HUES64 (cell line): ENCODE measurements at regions not wholly inside any gene's neighbourhood (a gene's known extent, or its start where the extent isn't known, plus 50 kb on each side); places are given as distances from the start of the nearest gene placed in this dataset.

Experiments
- H3K27ac ChIP-seq: 2 replicates; pipeline ENCODE4 v1.7.0; 2013; ENCODE audit warnings: low read depth, low read length, inconsistent platforms
- H3K27me3 ChIP-seq: 2 replicates; pipeline ENCODE4 v1.6.1; 2013; ENCODE audit warnings: mild to moderate bottlenecking, low read length; ENCODE audit not compliant: insufficient read depth
- H3K36me3 ChIP-seq: 2 replicates; pipeline ENCODE4 v1.6.1; 2013; ENCODE audit warnings: mild to moderate bottlenecking, low read length; ENCODE audit not compliant: insufficient read depth
- H3K4me1 ChIP-seq: 2 replicates; pipeline ENCODE4 v1.6.1; 2013; ENCODE audit warnings: mild to moderate bottlenecking, low read length, moderate library complexity; ENCODE audit not compliant: insufficient read depth
- H3K4me3 ChIP-seq: 2 replicates; pipeline ENCODE4 v1.5.1; 2013; ENCODE audit warnings: mild to moderate bottlenecking, low read length, moderate library complexity
- H3K9ac ChIP-seq: 2 replicates; pipeline ENCODE4 v1.6.1; 2013; ENCODE audit warnings: mild to moderate bottlenecking, low read depth, low read length
- H3K9me3 ChIP-seq: 2 replicates; pipeline ENCODE4 v1.6.1; 2013; ENCODE audit warnings: low read depth, low read length; ENCODE audit not compliant: insufficient read depth
- WGBS: fragments of 150-250, 120-280 bp; methylation state at CpG from one replicate; pipeline ENCODE4 v1.1.7; 2013; ENCODE audit warnings: missing lambda C conversion rate; 5-methylcytosine and 5-hydroxymethylcytosine counted together

DNA sequence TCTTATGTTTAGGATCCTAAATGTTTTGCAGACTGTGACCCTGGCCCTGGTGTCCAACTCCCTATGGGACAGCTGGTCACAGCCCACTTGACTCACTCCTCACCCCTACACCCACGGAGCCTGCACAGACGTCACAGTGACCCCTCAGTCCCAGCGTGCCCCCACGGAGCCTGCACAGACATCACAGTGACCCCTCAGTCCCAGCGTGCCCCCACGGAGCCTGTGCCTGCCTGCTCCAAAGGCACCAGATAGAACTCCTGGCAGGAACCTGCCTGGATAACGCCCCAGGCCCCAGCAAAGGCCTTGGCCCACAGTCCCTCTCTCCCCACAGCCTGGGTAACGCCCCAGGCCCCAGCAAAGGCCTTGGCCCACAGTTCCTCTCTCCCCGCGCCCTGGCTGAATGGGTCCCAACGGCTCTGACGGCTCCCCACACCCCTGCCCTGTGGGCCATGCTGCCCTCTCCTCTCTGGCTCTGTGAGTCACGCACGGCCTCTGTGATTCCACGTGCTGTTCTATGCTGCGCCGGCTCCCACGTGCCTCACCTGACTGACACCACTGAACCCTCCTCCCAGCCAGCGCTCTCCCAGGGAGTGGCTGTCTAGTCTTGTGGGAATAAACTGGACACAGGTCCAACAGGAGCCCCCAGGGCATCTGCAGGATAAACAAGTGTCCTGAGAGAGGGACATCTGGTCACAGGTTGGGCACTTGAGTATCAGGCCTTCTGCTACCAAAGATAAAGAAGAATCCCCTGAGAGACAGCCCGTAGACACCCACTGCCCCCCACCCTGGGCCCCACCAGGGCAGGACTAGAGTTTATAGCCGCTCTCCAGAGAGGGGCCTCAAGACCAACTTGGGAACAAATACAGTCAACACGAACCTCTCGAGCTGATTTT is 250.3 kb downstream of the BRD1 start:
- Histone ChIP-seq H3K4me1 (no peaks in the 10 kb centered on the region), H3K27me3 (no peaks in the 10 kb centered on the region), H3K4me3 (no peak overlapping the region), H3K9me3 (peaks cover 3% of the 10 kb centered on the region; the same call in 1 of the 2 replicates), H3K36me3 (no peaks in the 10 kb centered on the region), H3K27ac (no peak overlapping the region), H3K9ac (no peak overlapping the region)
- 93% methylated on average over 23 of the region's 23 CpGs for WGBS

DNA sequence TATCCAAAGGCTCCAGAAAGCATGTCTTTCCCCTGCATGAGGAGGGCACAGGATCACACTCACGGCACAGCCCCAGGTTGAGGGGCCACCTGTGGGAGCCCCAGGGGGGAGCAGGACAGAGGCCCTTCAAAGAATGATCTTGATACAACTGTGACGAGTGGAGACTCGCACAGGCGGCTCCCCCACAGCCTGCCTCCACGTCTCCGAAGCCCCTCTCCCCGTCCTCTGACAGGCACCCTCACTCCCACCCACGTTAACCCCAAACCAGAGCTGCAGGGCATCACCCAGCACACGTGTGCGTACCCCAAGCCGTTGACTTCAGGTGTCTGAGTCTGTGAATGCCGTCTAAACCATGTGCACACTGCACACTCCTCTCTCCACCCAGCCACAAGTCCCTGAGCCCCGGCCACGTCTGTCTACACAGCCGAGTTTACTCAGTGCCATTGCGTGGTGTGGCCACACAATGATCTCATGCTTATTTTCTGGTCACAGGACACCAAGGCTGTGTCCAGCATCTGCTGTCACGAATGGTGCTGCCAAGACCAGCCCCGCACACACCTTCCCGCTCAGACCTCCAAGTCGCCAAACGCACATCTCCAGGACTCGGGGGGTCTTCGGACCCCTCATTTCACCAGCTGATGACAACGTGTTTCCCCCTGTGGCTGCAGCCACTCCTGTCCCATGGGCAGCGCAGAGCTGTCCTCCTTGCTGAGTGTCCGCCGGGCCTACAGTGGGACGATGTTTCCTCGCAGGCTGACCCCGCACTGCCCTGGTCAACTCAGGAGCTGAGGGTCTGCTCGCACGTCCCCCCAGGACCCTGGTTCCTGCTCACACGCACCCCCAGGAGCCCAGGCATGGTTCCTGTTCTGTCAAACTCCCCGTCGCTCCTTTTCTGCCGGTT is 251.2 kb downstream of the BRD1 start:
- Histone ChIP-seq H3K4me3 (no peak overlapping the region), H3K27ac (no peak overlapping the region), H3K4me1 (no peaks in the 10 kb centered on the region), H3K36me3 (no peaks in the 10 kb centered on the region), H3K9me3 (peaks cover 3% of the 10 kb centered on the region; the same call in 1 of the 2 replicates), H3K27me3 (no peaks in the 10 kb centered on the region), H3K9ac (no peak overlapping the region)
- 94% methylated on average over 36 of the region's 36 CpGs for WGBS

DNA sequence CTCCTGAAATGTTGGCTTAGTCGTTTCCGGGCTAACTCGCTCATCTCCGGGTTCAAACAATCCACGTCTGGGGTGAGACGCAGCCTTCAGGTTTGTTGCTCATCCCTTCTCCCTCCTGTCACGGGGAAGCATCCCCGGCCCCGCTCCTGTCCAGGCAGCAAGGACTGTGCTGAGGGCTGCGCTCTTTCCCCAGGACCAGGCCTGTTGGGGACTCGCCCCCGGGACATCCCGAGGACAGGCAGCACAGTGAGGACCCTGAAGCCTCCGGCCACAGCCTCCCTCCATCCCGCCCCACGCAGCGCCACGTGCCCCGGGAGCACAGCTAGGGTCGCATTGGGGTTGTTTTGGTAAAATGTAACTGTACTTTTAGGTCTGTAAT is 252.0 kb downstream of the BRD1 start:
- H3K9me3 ChIP-seq = peaks cover 3% of the 10 kb centered on the region; the same call in 1 of the 2 replicates
- no peak overlapping the region for H3K9ac ChIP-seq
- no peaks in the 10 kb centered on the region for H3K4me1 ChIP-seq
- 94% methylated on average over 20 of the region's 20 CpGs for WGBS
- no peak overlapping the region for H3K4me3 ChIP-seq
- H3K27ac ChIP-seq = no peak overlapping the region
- H3K27me3 ChIP-seq = no peaks in the 10 kb centered on the region
- H3K36me3 ChIP-seq = no peaks in the 10 kb centered on the region

DNA sequence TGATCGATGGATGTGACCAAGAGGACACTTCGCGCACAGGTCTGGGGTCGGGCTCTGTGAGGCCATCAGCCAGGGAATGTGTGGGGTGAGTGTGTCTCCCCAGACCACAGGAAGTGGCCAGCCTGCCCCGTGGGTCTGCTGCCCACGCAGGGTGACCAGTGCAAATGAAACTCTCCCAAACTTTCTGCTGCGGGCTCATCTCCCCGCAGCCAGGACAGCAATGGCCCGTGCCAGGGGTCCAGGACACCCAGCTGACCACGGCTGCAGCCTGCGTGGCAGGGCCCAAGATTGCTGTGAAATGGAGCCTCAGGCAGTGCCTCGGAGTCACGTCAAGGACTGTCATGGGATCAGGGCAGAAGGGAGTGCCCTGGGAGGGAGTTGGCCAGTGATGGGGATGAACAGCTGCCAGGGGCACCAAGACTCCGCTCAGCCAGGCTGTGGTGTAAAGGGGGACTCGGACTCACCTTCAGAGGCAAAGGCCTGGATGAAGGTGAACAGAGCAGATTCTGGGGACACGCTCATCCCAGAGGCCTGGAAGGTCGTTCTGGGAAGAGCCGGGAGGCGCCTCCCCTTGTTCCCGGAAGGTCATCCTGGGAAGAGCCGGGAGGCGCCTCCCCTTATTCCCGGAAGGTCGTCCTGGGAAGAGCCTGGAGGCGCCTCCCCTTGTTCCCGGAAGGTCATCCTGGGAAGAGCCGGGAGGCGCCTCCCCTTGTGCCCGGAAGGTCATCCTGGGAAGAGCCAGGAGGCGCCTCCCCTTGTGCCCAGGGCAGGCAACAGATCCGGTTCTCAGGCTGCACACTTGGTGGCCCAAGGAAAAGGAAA is 252.6 kb downstream of the BRD1 start:
- Histone ChIP-seq H3K27me3 (no peaks in the 10 kb centered on the region), H3K9ac (no peak overlapping the region), H3K9me3 (no peaks in the 10 kb centered on the region), H3K4me1 (no peaks in the 10 kb centered on the region), H3K27ac (no peak overlapping the region), H3K36me3 (no peaks in the 10 kb centered on the region), H3K4me3 (no peak overlapping the region)
- 89% methylated on average over 31 of the region's 31 CpGs for WGBS

DNA sequence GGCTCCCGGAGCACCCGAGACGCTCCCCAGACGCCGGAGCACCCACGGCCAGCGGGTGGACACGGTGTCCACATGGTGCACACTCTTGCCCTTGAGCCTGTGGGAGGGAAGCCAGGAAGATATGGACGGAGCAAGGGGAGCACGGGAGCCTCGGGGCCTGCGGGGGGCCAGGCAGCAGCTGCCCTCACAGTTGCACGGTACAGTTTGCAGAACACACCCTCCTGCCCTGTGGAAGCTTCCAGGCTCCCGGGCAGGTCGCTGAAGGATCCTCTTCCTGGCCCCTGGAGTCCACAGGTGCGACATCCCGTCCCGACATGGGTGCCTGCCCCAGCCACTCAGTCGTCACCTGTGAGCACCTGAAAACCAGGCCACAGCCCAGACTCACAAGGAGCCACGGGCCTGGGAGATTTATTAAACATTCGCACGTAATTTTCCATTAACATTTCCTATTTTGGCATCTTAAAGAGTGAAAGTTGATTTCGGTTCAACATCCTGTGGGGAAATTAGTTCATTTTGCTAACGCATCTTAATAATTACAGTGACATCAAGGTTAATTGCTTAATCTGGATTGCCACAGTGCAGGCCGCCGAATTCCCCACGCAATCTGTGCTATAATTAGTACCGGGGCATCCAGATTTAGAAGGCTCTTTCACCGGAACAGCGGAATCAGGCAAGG is 253.3 kb downstream of the BRD1 start:
- Histone ChIP-seq H3K36me3 (no peaks in the 10 kb centered on the region), H3K27me3 (no peaks in the 10 kb centered on the region), H3K9me3 (no peaks in the 10 kb centered on the region), H3K4me3 (no peak overlapping the region), H3K27ac (no peak overlapping the region), H3K4me1 (no peaks in the 10 kb centered on the region), H3K9ac (no peak overlapping the region)
- 97% methylated on average over 30 of the region's 30 CpGs for WGBS

DNA sequence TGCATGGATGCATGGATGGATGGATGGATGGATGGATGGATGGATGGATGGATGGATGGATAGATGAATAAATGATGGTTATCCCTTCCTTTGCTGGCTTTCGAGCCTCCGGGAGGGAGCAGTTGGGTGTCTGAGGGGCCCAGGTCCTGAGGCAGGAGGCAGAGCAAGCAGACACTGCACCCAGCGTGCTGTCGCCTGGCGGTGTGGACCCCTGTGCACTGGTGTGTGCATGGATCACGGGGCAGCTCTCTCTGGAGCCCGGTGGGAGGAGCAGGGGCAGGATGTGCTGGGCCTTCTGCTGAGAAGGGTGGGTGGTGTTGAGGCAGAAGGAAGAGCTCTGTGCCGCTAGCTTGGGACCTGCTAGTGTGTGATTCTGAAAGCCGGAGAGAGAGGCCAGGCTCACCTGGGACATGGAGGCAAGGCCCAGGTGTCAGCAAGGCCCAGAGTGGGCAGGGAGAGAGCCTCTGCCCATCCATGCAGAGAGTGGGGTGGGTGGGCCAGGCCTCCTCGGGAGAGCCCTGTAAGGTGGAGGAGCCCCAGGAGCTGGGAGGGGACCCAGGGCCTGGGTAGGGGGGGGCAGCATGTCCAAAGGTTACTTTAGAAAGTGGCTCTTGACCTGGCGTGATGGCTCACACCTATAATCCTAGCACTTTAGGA is 254.4 kb downstream of the BRD1 start:
- no peak overlapping the region for H3K27ac ChIP-seq
- H3K4me3 ChIP-seq = no peak overlapping the region
- 95% methylated on average over 11 of the region's 11 CpGs for WGBS
- no peaks in the 10 kb centered on the region for H3K27me3 ChIP-seq
- H3K4me1 ChIP-seq = no peaks in the 10 kb centered on the region
- no peaks in the 10 kb centered on the region for H3K9me3 ChIP-seq
- H3K36me3 ChIP-seq = no peaks in the 10 kb centered on the region
- H3K9ac ChIP-seq = no peak overlapping the region

DNA sequence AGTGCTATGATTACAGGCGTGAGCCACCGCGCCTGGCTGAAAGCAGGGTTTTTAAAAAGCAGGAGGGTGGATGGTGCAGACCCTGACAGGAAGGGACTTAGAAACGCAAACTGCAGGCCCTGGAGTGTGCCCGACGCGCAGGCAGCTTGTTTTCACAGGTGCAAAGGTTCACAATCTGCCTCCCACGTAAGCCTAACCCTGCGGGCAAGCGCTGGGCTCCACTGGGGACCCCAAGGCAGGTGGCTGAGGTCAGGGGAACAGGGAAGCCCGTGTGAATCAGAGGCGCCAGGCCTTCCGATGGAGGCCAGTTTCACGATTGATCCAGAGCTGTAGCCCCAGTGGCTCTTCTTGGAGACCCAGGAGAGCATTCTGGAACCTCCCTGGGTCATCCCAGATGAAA is 256.3 kb downstream of the BRD1 start:
- Histone ChIP-seq H3K4me1 (no peaks in the 10 kb centered on the region), H3K9me3 (no peaks in the 10 kb centered on the region), H3K9ac (no peak overlapping the region), H3K27me3 (no peaks in the 10 kb centered on the region), H3K36me3 (no peaks in the 10 kb centered on the region), H3K27ac (no peak overlapping the region), H3K4me3 (no peak overlapping the region)
- WGBS = 95% methylated on average over 14 of the region's 14 CpGs

DNA sequence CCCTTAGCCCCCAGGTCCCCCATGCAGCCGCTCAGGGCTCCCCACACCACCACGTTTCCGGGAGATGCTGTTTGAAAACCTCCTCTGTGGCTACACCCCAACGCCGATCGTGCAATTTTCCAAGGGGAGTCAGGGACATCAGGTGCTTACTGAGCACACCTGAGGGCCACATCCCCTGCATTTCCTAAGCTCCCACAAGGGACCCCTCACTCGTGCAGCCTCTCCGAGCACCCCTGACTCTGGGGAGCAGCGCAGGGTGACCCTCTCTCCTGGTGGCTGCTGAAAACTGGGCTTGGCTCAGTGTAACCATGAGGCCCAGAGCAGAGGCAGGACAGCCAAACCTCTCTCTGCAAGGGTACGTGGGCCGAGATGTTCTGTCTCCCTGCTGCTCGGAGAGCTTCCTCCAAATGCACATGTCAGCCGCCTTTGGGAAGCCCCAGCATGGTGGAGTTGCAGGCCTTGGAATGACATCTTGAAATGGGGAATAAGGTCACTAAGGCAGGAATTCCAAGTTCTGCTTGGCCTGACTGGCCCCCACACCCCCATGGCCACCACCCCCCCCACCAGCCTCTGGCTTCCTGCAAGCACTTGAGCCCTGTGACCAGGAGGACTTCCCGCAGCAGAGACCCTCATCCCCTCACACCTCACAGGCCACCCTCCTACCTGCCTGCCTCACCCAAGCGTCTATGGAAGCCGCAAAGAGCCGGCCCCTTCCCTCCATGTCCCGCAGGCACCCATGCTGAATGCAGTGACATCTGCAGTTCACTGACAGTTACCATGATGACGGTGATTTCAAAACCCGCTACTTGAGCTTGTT is 257.4 kb downstream of the BRD1 start:
- no peaks in the 10 kb centered on the region for H3K27me3 ChIP-seq
- WGBS = 91% methylated on average over 20 of the region's 20 CpGs
- no peak overlapping the region for H3K4me3 ChIP-seq

DNA sequence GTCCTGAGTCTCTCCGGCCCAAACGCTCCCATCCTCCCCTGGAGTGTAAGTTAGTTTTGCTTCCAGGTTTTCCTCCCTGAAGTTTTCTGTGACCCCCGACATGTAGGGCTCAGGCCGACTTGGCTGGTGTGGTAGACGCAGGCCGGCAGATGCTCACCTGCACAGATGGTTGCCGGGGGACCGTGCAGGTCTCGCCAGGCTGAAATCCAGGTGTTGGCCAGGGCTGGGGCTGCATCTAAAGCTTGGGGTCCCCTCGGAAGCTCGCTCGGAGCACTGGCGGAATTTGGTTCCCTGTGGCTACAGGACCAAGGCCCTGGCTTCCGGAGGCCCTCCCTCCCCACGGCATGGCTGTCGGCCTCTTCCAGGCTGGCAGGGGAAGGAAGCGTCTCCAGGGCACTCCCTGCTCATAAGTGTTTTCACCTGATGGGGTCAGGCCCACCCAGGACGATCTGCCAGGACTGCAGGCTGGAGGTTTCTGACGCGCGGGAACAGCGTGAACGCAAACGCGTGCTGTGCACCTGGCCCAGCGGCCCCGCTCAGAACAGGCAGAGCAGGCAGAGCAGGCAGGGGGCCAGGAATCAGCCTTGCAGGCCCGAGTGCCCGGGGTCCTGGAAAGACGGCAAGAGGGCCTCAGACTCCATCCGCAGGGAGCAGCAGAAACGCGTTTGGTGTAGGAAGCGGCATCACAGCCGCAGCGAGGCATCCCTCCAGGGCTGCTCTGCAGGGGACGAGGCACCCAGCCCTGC is 258.2 kb downstream of the BRD1 start:
- no peaks in the 10 kb centered on the region for H3K36me3 ChIP-seq
- H3K27me3 ChIP-seq = no peaks in the 10 kb centered on the region
- no peaks in the 10 kb centered on the region for H3K9me3 ChIP-seq
- H3K9ac ChIP-seq = no peak overlapping the region
- WGBS = 92% methylated on average over 37 of the region's 37 CpGs
- H3K27ac ChIP-seq = no peak overlapping the region
- no peaks in the 10 kb centered on the region for H3K4me1 ChIP-seq
- H3K4me3 ChIP-seq = no peak overlapping the region

More for the DNA sequence above, 257.4 kb downstream of the BRD1 start:
- H3K9me3 ChIP-seq = no peaks in the 10 kb centered on the region
- no peaks in the 10 kb centered on the region for H3K36me3 ChIP-seq
- H3K27ac ChIP-seq = no peak overlapping the region
- no peak overlapping the region for H3K9ac ChIP-seq
- no peaks in the 10 kb centered on the region for H3K4me1 ChIP-seq
